Esophagus muscularis mucosa (tissue), 4 donors: ENCODE measurements at regions not wholly inside any gene's neighbourhood (a gene's known extent, or its start where the extent isn't known, plus 50 kb on each side); places are given as distances from the start of the nearest gene placed in this dataset.

ENCODE experiments used
- DNase-seq: peaks from one replicate; pipeline ENCODE4 v3.0.0-alpha.2; 2017; ENCODE audit errors: extremely low spot score
- H3K27ac ChIP-seq, 4 donors: fragments of 200-600 bp; sonication (generic); replicated peaks in 1 of 4; 1 replicate in 3 of 4; 2 replicates in 1 of 4; pipeline ENCODE4 v1.5.1; 2016 to 2019; ENCODE audit warnings: mild to moderate bottlenecking in 1 of 4
- H3K27me3 ChIP-seq, 4 donors: fragments of 200-600 bp; sonication (generic); one replicate each; pipeline versions ENCODE4 v1.5.1 to v1.6.0; 2016 to 2019
- H3K36me3 ChIP-seq, 4 donors: fragments of 200-600 bp; sonication (generic); one replicate each; pipeline ENCODE4 v1.5.1; 2016 to 2019
- H3K4me1 ChIP-seq, 4 donors: fragments of 200-600 bp; sonication (generic); one replicate each; pipeline ENCODE4 v1.5.1; 2016 to 2019
- H3K4me3 ChIP-seq, 4 donors: fragments of 200-600 bp; sonication (generic); 1 replicate in 2 of 4; 2 replicates in 2 of 4; pipeline ENCODE4 v1.5.1; 2016 to 2019; ENCODE audit warnings: mild to moderate bottlenecking in 4 of 4, moderate library complexity in 1 of 4
- H3K9me3 ChIP-seq, 4 donors: fragments of 200-600 bp; sonication (generic); 1 replicate in 3 of 4; 2 replicates in 1 of 4; pipeline ENCODE4 v1.5.1; 2016 to 2019
- EP300 ChIP-seq: sonication (generic); formaldehyde crosslinking; IDR thresholded peaks from one replicate; pipeline ENCODE4 v1.6.1; 2017; ENCODE audit warnings: antibody characterized with exemption
- POLR2A ChIP-seq: fragments of 450-650 bp; IDR thresholded peaks from one replicate; pipeline ENCODE4 v1.6.1; 2017; ENCODE audit warnings: antibody characterized with exemption, moderate library complexity, mild to moderate bottlenecking, low read depth
- POLR2AphosphoS5 ChIP-seq, 2 donors: sonication (generic); formaldehyde crosslinking; IDR thresholded peaks; one replicate each; pipeline ENCODE4 v1.6.1; 2017; ENCODE audit warnings: antibody characterized with exemption in 2 of 2
- WGBS: methylation state at CpG from one replicate; pipeline ENCODE4 v1.1.5; 2018; 5-methylcytosine and 5-hydroxymethylcytosine counted together
- intact Hi-C: fragments of 100-400 bp; cut with DNase I; formaldehyde crosslinking; loops from one replicate; pipeline ENCODE4 v1.15.1; 2023
- TF ChIP-seq, protein P1 (sequence below), 3 experiments: fragments of 200-600 bp in 2 of 3; fragments of 450-650 bp in 1 of 3; sonication (generic) in 2 of 3; IDR thresholded peaks; one replicate each; pipeline ENCODE4 v1.5.1; 2017 to 2019; ENCODE audit warnings: antibody characterized with exemption in 3 of 3, mild to moderate bottlenecking in 2 of 3, moderate library complexity in 1 of 3

GRCh38 chr1:189769448-189769847, 708.2 kb downstream of the BRINP3 start:
- Histone ChIP-seq H3K4me1 (no peaks in the 10 kb centered on the region), H3K4me3 (no peak overlapping the region), H3K9me3 (no peaks in the 10 kb centered on the region), H3K27ac (no peak overlapping the region), H3K27me3 (no peaks in the 10 kb centered on the region), H3K36me3 (no peaks in the 10 kb centered on the region)
- TF ChIP-seq POLR2A (no peak), POLR2AphosphoS5 (IDR thresholded peaks at IDR 0.05) (no peak), EP300 (no peak)
- TF ChIP-seq, protein P1, sequence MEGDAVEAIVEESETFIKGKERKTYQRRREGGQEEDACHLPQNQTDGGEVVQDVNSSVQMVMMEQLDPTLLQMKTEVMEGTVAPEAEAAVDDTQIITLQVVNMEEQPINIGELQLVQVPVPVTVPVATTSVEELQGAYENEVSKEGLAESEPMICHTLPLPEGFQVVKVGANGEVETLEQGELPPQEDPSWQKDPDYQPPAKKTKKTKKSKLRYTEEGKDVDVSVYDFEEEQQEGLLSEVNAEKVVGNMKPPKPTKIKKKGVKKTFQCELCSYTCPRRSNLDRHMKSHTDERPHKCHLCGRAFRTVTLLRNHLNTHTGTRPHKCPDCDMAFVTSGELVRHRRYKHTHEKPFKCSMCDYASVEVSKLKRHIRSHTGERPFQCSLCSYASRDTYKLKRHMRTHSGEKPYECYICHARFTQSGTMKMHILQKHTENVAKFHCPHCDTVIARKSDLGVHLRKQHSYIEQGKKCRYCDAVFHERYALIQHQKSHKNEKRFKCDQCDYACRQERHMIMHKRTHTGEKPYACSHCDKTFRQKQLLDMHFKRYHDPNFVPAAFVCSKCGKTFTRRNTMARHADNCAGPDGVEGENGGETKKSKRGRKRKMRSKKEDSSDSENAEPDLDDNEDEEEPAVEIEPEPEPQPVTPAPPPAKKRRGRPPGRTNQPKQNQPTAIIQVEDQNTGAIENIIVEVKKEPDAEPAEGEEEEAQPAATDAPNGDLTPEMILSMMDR (IDR thresholded peaks at IDR 0.05), result no peak
- DNase-seq, result no peak
- intact Hi-C loops, result no loop called here
- WGBS, result 69% methylated on average over 3 of the region's 3 CpGs

DNA sequence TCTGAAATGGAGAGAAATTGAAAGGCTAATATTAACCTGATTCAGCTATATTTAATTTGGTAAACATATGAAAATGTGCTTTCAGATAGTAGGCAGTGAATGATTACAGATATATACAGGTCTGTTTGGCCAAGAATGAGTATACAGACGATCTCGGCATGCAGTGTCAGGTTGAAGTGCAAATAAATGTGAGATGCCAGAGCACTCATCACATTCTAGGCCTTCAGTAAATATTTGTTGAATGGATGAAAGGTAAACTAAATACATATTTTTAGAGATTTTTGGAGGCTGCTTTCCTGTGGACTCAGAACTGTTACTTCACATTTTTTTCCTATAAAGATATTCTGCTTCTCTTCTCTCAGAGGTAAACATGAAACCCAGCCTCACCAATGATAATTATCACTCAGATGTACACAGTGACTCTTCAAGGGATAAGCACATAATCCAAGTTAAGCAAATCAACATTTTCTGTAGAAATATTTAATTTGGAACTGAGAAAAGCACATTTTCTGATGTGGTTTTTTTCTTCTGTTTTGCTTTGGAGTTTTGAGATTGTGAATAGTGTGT, 702.9 kb downstream of the BRINP3 start:
- peaks cover 0 to 11% (median 0%) of the 10 kb centered on the region in 4 donors for H3K4me1 ChIP-seq
- H3K9me3 ChIP-seq, result no peaks in the 10 kb centered on the region
- 26% methylated on average over 2 of the region's 2 CpGs for WGBS
- no peaks in the 10 kb centered on the region for H3K27me3 ChIP-seq
- no peak for DNase-seq
- no peak for TF ChIP-seq POLR2AphosphoS5 (IDR thresholded peaks at IDR 0.05)
- TF ChIP-seq EP300, result no peak
- TF ChIP-seq, protein P1 (IDR thresholded peaks at IDR 0.05), result no peak
- TF ChIP-seq POLR2A, result no peak
- no peak overlapping the region for H3K27ac ChIP-seq
- intact Hi-C loops, result no loop called here
- H3K36me3 ChIP-seq, result no peaks in the 10 kb centered on the region
- no peak overlapping the region for H3K4me3 ChIP-seq

GRCh38 chr1:189775343-189775742, 702.3 kb downstream of the BRINP3 start:
- no peak for DNase-seq
- TF ChIP-seq POLR2AphosphoS5 (IDR thresholded peaks at IDR 0.05), result no peak
- no peak for TF ChIP-seq EP300
- TF ChIP-seq, protein P1 (IDR thresholded peaks at IDR 0.05), result no peak
- TF ChIP-seq POLR2A, result no peak
- H3K4me3 ChIP-seq, result no peak overlapping the region
- H3K4me1 ChIP-seq, result peaks cover 0 to 11% (median 0%) of the 10 kb centered on the region in 4 donors
- H3K27ac ChIP-seq, result no peak overlapping the region
- no peaks in the 10 kb centered on the region for H3K9me3 ChIP-seq
- no peaks in the 10 kb centered on the region for H3K36me3 ChIP-seq
- intact Hi-C loops, result no loop called here
- H3K27me3 ChIP-seq, result no peaks in the 10 kb centered on the region
- 29% methylated on average over 1 of the region's 1 CpG for WGBS

GRCh38 chr1:189779034-189779433, 698.6 kb downstream of the BRINP3 start:
- TF ChIP-seq POLR2AphosphoS5 (IDR thresholded peaks at IDR 0.05) (no peak), EP300 (no peak), POLR2A (no peak)
- TF ChIP-seq, protein P1 (IDR thresholded peaks at IDR 0.05), result no peak
- H3K4me1 ChIP-seq, result peaks cover 0 to 11% (median 0%) of the 10 kb centered on the region in 4 donors
- no peaks in the 10 kb centered on the region for H3K27me3 ChIP-seq
- DNase-seq, result no peak
- WGBS, result 94% methylated on average over 1 of the region's 1 CpG
- H3K9me3 ChIP-seq, result no peaks in the 10 kb centered on the region
- no peak overlapping the region for H3K27ac ChIP-seq
- H3K36me3 ChIP-seq, result no peaks in the 10 kb centered on the region
- intact Hi-C loops, result no loop called here
- no peak overlapping the region for H3K4me3 ChIP-seq

- Histone ChIP-seq H3K4me1 (no peaks in the 10 kb centered on the region), H3K4me3 (no peak overlapping the region), H3K27ac (no peak overlapping the region), H3K27me3 (no peaks in the 10 kb centered on the region), H3K36me3 (no peaks in the 10 kb centered on the region), H3K9me3 (no peaks in the 10 kb centered on the region)
- TF ChIP-seq, protein P1 (IDR thresholded peaks at IDR 0.05), result no peak
- TF ChIP-seq POLR2AphosphoS5 (IDR thresholded peaks at IDR 0.05) (no peak), EP300 (no peak), POLR2A (no peak)
- DNase-seq, result no peak
- 59% methylated on average over 2 of the region's 2 CpGs for WGBS
- intact Hi-C loops, result no loop called here
These were observed 695.4 kb downstream of the BRINP3 start for GRCh38 chr1:189782295-189782694.
